ENCODE measurements at regions not wholly inside any gene's neighbourhood (a gene's known extent, or its start where the extent isn't known, plus 50 kb on each side); places are given as distances from the start of the nearest gene placed in this dataset.
"Not testable (repeated sequence)": the region's sequence is repeated elsewhere in the genome, so short reads cannot be mapped to it uniquely, and the experiment has no call there.

GRCh38 chr1:146883190-146883589 lies 54.9 kb upstream of the NBPF12 start:
- H3K4me3 Mint-ChIP-seq; H3K4me1 Mint-ChIP-seq; H3K27me3 Mint-ChIP-seq (ENCODE audit: low read depth); H3K36me3 Mint-ChIP-seq (ENCODE audit: low read depth); H3K27ac Mint-ChIP-seq (ENCODE audit: unreplicated experiment); DNase-seq (ENCODE audit: low read depth, low spot score); H3K9me3 Mint-ChIP-seq: not testable (repeated sequence)

- not testable (repeated sequence) for H3K36me3 Mint-ChIP-seq (ENCODE audit: low read depth); H3K9me3 Mint-ChIP-seq; H3K27ac Mint-ChIP-seq (ENCODE audit: unreplicated experiment); H3K4me1 Mint-ChIP-seq; H3K4me3 Mint-ChIP-seq; DNase-seq (ENCODE audit: low read depth, low spot score); H3K27me3 Mint-ChIP-seq (ENCODE audit: low read depth)
Measured at GRCh38 chr1:146881096-146881495, 57.0 kb upstream of the NBPF12 start.

GRCh38 chr1:146863799-146864319 lies 74.3 kb upstream of the NBPF12 start:
- H3K4me3 Mint-ChIP-seq; H3K27ac Mint-ChIP-seq (ENCODE audit: unreplicated experiment); DNase-seq (ENCODE audit: low read depth, low spot score); H3K36me3 Mint-ChIP-seq (ENCODE audit: low read depth); H3K4me1 Mint-ChIP-seq; H3K27me3 Mint-ChIP-seq (ENCODE audit: low read depth); H3K9me3 Mint-ChIP-seq: not testable (repeated sequence)

- not testable (repeated sequence) for DNase-seq (ENCODE audit: low read depth, low spot score); H3K4me1 Mint-ChIP-seq; H3K27ac Mint-ChIP-seq (ENCODE audit: unreplicated experiment); H3K27me3 Mint-ChIP-seq (ENCODE audit: low read depth); H3K9me3 Mint-ChIP-seq; H3K36me3 Mint-ChIP-seq (ENCODE audit: low read depth); H3K4me3 Mint-ChIP-seq
Measured at GRCh38 chr1:146853147-146853546, 85.0 kb upstream of the NBPF12 start.

- H3K9me3 Mint-ChIP-seq; DNase-seq (ENCODE audit: low read depth, low spot score); H3K27me3 Mint-ChIP-seq (ENCODE audit: low read depth); H3K27ac Mint-ChIP-seq (ENCODE audit: unreplicated experiment); H3K4me3 Mint-ChIP-seq; H3K36me3 Mint-ChIP-seq (ENCODE audit: low read depth); H3K4me1 Mint-ChIP-seq: not testable (repeated sequence)
Measured at GRCh38 chr1:146850352-146850889, 87.7 kb upstream of the NBPF12 start.

GRCh38 chr1:146838725-146839124 lies 99.4 kb upstream of the NBPF12 start:
- not testable (repeated sequence) for H3K9me3 Mint-ChIP-seq; H3K4me3 Mint-ChIP-seq; DNase-seq (ENCODE audit: low read depth, low spot score); H3K27me3 Mint-ChIP-seq (ENCODE audit: low read depth); H3K27ac Mint-ChIP-seq (ENCODE audit: unreplicated experiment); H3K4me1 Mint-ChIP-seq; H3K36me3 Mint-ChIP-seq (ENCODE audit: low read depth)

GRCh38 chr1:146826957-146827356 lies 111.2 kb upstream of the NBPF12 start:
- not testable (repeated sequence) for H3K4me1 Mint-ChIP-seq; H3K9me3 Mint-ChIP-seq; H3K36me3 Mint-ChIP-seq (ENCODE audit: low read depth); H3K27me3 Mint-ChIP-seq (ENCODE audit: low read depth); DNase-seq (ENCODE audit: low read depth, low spot score); H3K27ac Mint-ChIP-seq (ENCODE audit: unreplicated experiment); H3K4me3 Mint-ChIP-seq

GRCh38 chr1:146794236-146794635 lies 143.9 kb upstream of the NBPF12 start:
- H3K9me3 Mint-ChIP-seq; H3K27me3 Mint-ChIP-seq (ENCODE audit: low read depth); DNase-seq (ENCODE audit: low read depth, low spot score); H3K36me3 Mint-ChIP-seq (ENCODE audit: low read depth); H3K4me3 Mint-ChIP-seq; H3K27ac Mint-ChIP-seq (ENCODE audit: unreplicated experiment); H3K4me1 Mint-ChIP-seq: not testable (repeated sequence)

GRCh38 chr1:146792725-146793124 lies 145.4 kb upstream of the NBPF12 start:
- not testable (repeated sequence) for H3K27ac Mint-ChIP-seq (ENCODE audit: unreplicated experiment); H3K4me1 Mint-ChIP-seq; H3K9me3 Mint-ChIP-seq

GRCh38 chr1:146784212-146784940 lies 153.7 kb upstream of the NBPF12 start:
- not testable (repeated sequence) for H3K4me1 Mint-ChIP-seq

More at GRCh38 chr1:146792725-146793124, 145.4 kb upstream of the NBPF12 start:
- not testable (repeated sequence) for H3K4me3 Mint-ChIP-seq; DNase-seq (ENCODE audit: low read depth, low spot score); H3K27me3 Mint-ChIP-seq (ENCODE audit: low read depth); H3K36me3 Mint-ChIP-seq (ENCODE audit: low read depth)

GRCh38 chr1:146781235-146781634 lies 156.9 kb upstream of the NBPF12 start:
- not testable (repeated sequence) for H3K4me1 Mint-ChIP-seq; H3K4me3 Mint-ChIP-seq; H3K9me3 Mint-ChIP-seq; DNase-seq (ENCODE audit: low read depth, low spot score); H3K27me3 Mint-ChIP-seq (ENCODE audit: low read depth); H3K36me3 Mint-ChIP-seq (ENCODE audit: low read depth); H3K27ac Mint-ChIP-seq (ENCODE audit: unreplicated experiment)

More at GRCh38 chr1:146784212-146784940, 153.7 kb upstream of the NBPF12 start:
- DNase-seq (ENCODE audit: low read depth, low spot score); H3K4me3 Mint-ChIP-seq; H3K9me3 Mint-ChIP-seq; H3K27me3 Mint-ChIP-seq (ENCODE audit: low read depth); H3K36me3 Mint-ChIP-seq (ENCODE audit: low read depth); H3K27ac Mint-ChIP-seq (ENCODE audit: unreplicated experiment): not testable (repeated sequence)

- H3K27me3 Mint-ChIP-seq (ENCODE audit: low read depth); H3K36me3 Mint-ChIP-seq (ENCODE audit: low read depth); H3K27ac Mint-ChIP-seq (ENCODE audit: unreplicated experiment); H3K9me3 Mint-ChIP-seq; H3K4me3 Mint-ChIP-seq; H3K4me1 Mint-ChIP-seq; DNase-seq (ENCODE audit: low read depth, low spot score): not testable (repeated sequence)
Measured at GRCh38 chr1:146777826-146778602, 160.1 kb upstream of the NBPF12 start.

GRCh38 chr1:146774988-146775387 lies 163.1 kb upstream of the NBPF12 start:
- not testable (repeated sequence) for H3K36me3 Mint-ChIP-seq (ENCODE audit: low read depth); DNase-seq (ENCODE audit: low read depth, low spot score); H3K27me3 Mint-ChIP-seq (ENCODE audit: low read depth); H3K4me3 Mint-ChIP-seq; H3K9me3 Mint-ChIP-seq; H3K27ac Mint-ChIP-seq (ENCODE audit: unreplicated experiment); H3K4me1 Mint-ChIP-seq
